Ascending aorta (tissue), 2 donors: ENCODE measurements at regions not wholly inside any gene's neighbourhood (a gene's known extent, or its start where the extent isn't known, plus 50 kb on each side); places are given as distances from the start of the nearest gene placed in this dataset.

Source experiments
- DNase-seq, 2 donors: peaks; one replicate each; pipeline ENCODE4 v3.0.0-alpha.2; 2019; ENCODE audit warnings: low spot score in 2 of 2
- H3K27ac ChIP-seq, 2 donors: fragments of 200-600 bp; sonication (generic); one replicate each; pipeline ENCODE4 v1.5.1; 2016 to 2017; ENCODE audit warnings: mild to moderate bottlenecking in 1 of 2
- H3K27me3 ChIP-seq: fragments of 200-600 bp; sonication (generic); one replicate; pipeline ENCODE4 v1.5.1; 2017
- H3K36me3 ChIP-seq, 2 donors: fragments of 200-600 bp; sonication (generic); one replicate each; pipeline ENCODE4 v1.5.1; 2016
- H3K4me1 ChIP-seq, 2 donors: fragments of 200-600 bp; sonication (generic); one replicate each; pipeline ENCODE4 v1.5.1; 2016 to 2017; ENCODE audit warnings: mild to moderate bottlenecking in 1 of 2
- H3K4me3 ChIP-seq, 2 donors: fragments of 200-600 bp; sonication (generic); one replicate each; pipeline ENCODE4 v1.5.1; 2016 to 2017; ENCODE audit warnings: mild to moderate bottlenecking in 1 of 2
- H3K9me3 ChIP-seq, 2 donors: fragments of 200-600 bp; sonication (generic); one replicate each; pipeline ENCODE4 v1.5.1; 2016
- intact Hi-C: fragments of 100-400 bp; cut with DNase I; formaldehyde crosslinking; loops from one replicate; pipeline ENCODE4 v1.15.1; 2023
- TF ChIP-seq, protein P1 (sequence below), 3 experiments: fragments of 200-600 bp in 2 of 3; fragments of 450-650 bp in 1 of 3; sonication (generic) in 2 of 3; IDR thresholded peaks; one replicate each; pipeline ENCODE4 v1.5.1; 2016 to 2019; ENCODE audit warnings: antibody characterized with exemption in 3 of 3, mild to moderate bottlenecking in 1 of 3, moderate library complexity in 1 of 3

DNA sequence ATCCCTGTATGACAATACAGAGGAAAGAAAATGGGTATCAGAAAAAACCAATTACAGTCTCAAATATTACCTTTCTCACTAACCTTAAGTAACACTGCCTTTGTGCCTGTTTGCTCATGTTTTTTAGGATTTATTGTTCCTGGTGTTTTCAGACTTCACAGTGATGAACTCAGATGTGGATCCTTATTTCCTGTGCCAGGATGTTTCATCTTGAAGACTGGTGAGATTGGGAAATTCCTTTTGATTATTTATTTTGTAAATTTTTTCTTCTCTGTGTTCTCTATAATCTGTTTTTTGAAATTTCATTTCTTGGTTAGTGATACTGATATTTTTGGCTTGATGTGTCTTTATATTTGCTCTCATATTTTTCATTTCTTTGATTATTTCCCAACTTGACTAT is 142.4 kb upstream of the GRIN3A start:
- intact Hi-C loops, result no loop called here
- TF ChIP-seq, protein P1, sequence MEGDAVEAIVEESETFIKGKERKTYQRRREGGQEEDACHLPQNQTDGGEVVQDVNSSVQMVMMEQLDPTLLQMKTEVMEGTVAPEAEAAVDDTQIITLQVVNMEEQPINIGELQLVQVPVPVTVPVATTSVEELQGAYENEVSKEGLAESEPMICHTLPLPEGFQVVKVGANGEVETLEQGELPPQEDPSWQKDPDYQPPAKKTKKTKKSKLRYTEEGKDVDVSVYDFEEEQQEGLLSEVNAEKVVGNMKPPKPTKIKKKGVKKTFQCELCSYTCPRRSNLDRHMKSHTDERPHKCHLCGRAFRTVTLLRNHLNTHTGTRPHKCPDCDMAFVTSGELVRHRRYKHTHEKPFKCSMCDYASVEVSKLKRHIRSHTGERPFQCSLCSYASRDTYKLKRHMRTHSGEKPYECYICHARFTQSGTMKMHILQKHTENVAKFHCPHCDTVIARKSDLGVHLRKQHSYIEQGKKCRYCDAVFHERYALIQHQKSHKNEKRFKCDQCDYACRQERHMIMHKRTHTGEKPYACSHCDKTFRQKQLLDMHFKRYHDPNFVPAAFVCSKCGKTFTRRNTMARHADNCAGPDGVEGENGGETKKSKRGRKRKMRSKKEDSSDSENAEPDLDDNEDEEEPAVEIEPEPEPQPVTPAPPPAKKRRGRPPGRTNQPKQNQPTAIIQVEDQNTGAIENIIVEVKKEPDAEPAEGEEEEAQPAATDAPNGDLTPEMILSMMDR (IDR thresholded peaks at IDR 0.05), result no peak
- Histone ChIP-seq H3K4me3 (no peak overlapping the region), H3K36me3 (no peaks in the 10 kb centered on the region), H3K27me3 (no peaks in the 10 kb centered on the region), H3K9me3 (no peaks in the 10 kb centered on the region), H3K27ac (no peak overlapping the region), H3K4me1 (no peaks in the 10 kb centered on the region)
- DNase-seq, result no peak

GRCh38 chr9:101878734-101879133 is 140.3 kb upstream of the GRIN3A start:
- Histone ChIP-seq H3K9me3 (no peaks in the 10 kb centered on the region), H3K27ac (no peak overlapping the region), H3K4me1 (no peaks in the 10 kb centered on the region), H3K4me3 (no peak overlapping the region), H3K27me3 (no peaks in the 10 kb centered on the region), H3K36me3 (no peaks in the 10 kb centered on the region)
- intact Hi-C loops, result no loop called here
- no peak for DNase-seq
- TF ChIP-seq, protein P1 (IDR thresholded peaks at IDR 0.05), result no peak

DNA sequence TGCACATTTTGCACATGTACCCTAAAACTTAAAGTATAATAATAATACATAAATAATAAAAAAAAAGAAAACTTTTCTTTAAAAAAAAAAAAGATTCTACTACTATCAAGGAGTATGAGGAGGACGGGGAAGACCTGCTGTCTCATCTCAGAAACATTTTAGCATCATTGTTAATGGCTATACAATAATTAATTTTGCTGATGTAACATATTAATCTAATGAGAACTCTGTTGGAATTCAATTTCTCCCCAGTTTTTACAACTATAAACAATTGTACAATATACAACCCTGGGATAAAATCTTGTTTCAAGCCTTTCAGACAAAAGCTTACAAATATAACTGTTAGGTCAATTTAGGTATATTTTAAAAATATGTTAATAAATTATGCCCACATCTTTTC is 139.0 kb upstream of the GRIN3A start:
- intact Hi-C loops, result no loop called here
- Histone ChIP-seq H3K4me3 (no peak overlapping the region), H3K9me3 (no peaks in the 10 kb centered on the region), H3K36me3 (no peaks in the 10 kb centered on the region), H3K4me1 (no peaks in the 10 kb centered on the region), H3K27me3 (no peaks in the 10 kb centered on the region), H3K27ac (no peak overlapping the region)
- DNase-seq, result no peak
- TF ChIP-seq, protein P1 (IDR thresholded peaks at IDR 0.05), result no peak

- Histone ChIP-seq H3K27me3 (no peaks in the 10 kb centered on the region), H3K4me3 (no peak overlapping the region), H3K27ac (no peak overlapping the region), H3K36me3 (no peaks in the 10 kb centered on the region), H3K4me1 (no peaks in the 10 kb centered on the region), H3K9me3 (no peaks in the 10 kb centered on the region)
- DNase-seq, result no peak
- TF ChIP-seq, protein P1 (IDR thresholded peaks at IDR 0.05), result no peak
- intact Hi-C loops, result no loop called here
These were observed 123.0 kb upstream of the GRIN3A start for GRCh38 chr9:101861472-101861871.

- H3K9me3 ChIP-seq, result no peaks in the 10 kb centered on the region
- no peaks in the 10 kb centered on the region for H3K36me3 ChIP-seq
- no peaks in the 10 kb centered on the region for H3K27me3 ChIP-seq
- TF ChIP-seq, protein P1 (IDR thresholded peaks at IDR 0.05), result no peak
- no peak overlapping the region for H3K4me3 ChIP-seq
- no peaks in the 10 kb centered on the region for H3K4me1 ChIP-seq
- H3K27ac ChIP-seq, result no peak overlapping the region
- DNase-seq, result no peak
- intact Hi-C loops, result no loop called here
These were observed 122.5 kb upstream of the GRIN3A start for GRCh38 chr9:101860920-101861319.

DNA sequence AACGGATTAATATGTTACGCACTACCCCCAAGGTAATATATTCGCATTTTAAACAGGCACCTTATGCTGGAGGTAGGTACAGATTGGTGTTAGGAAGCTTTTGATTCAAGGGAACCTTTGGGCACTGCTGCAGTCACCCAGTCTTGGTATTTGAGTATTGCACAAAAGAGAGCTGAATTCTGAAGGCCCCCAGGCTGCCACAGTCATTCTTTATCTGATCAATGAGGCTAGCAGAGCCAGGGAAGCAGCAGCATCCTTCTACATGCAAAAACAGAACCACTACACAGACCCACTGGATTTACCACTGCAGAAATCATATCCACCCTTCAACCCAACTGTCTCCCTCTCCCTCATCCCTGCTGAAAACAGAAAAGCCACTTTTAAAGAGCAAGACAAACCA is 121.2 kb upstream of the GRIN3A start:
- TF ChIP-seq, protein P1 (IDR thresholded peaks at IDR 0.05), result no peak
- Histone ChIP-seq H3K27ac (no peak overlapping the region), H3K4me1 (no peaks in the 10 kb centered on the region), H3K9me3 (no peaks in the 10 kb centered on the region), H3K36me3 (no peaks in the 10 kb centered on the region), H3K27me3 (no peaks in the 10 kb centered on the region), H3K4me3 (no peak overlapping the region)
- intact Hi-C loops, result loop anchor here (1.0 kb wide), 1 partner anchor 8 kb away; no protein-coding TSS in a partner anchor
- DNase-seq, result no peak
